Glutamatergic neuron (in vitro differentiated cells): ENCODE measurements at regions not wholly inside any gene's neighbourhood (a gene's known extent, or its start where the extent isn't known, plus 50 kb on each side); places are given as distances from the start of the nearest gene placed in this dataset.
"Not testable (repeated sequence)": the region's sequence is repeated elsewhere in the genome, so short reads cannot be mapped to it uniquely, and the experiment has no call there.

Experiments
- DNase-seq: peaks from one replicate; pipeline ENCODE4 v3.0.0; 2022
- H3K27ac Mint-ChIP-seq: one replicate; pipeline ENCODE4 v1.8.0; 2020; ENCODE audit warnings: mild to moderate bottlenecking, mixed read lengths, inconsistent platforms; ENCODE audit not compliant: unreplicated experiment
- H3K27me3 Mint-ChIP-seq: one replicate; pipeline ENCODE4 v1.8.0; 2020; ENCODE audit warnings: mild to moderate bottlenecking, moderate library complexity, mixed read lengths, inconsistent platforms; ENCODE audit not compliant: unreplicated experiment
- H3K36me3 Mint-ChIP-seq: one replicate; pipeline ENCODE4 v1.8.0; 2020; ENCODE audit warnings: mild to moderate bottlenecking, mixed read lengths, inconsistent platforms; ENCODE audit not compliant: unreplicated experiment
- H3K4me1 Mint-ChIP-seq: one replicate; pipeline ENCODE4 v1.8.0; 2020; ENCODE audit warnings: mild to moderate bottlenecking, low read depth, mixed read lengths, inconsistent platforms; ENCODE audit not compliant: unreplicated experiment
- H3K4me3 Mint-ChIP-seq: one replicate; pipeline ENCODE4 v1.8.0; 2020; ENCODE audit warnings: mild to moderate bottlenecking, mixed read lengths, inconsistent platforms; ENCODE audit not compliant: unreplicated experiment
- H3K9me3 Mint-ChIP-seq: one replicate; pipeline ENCODE4 v1.8.0; 2020; ENCODE audit warnings: mild to moderate bottlenecking, moderate library complexity, mixed read lengths, inconsistent platforms; ENCODE audit not compliant: unreplicated experiment
- CTCF ChIP-seq: fragments of 200-600 bp; sonication (generic); IDR thresholded peaks from one replicate; pipeline ENCODE4 v1.5.0; 2021; ENCODE audit not compliant: partially characterized antibody, unreplicated experiment

- H3K4me3 Mint-ChIP-seq: no peak overlapping the region
- peaks cover 6% of the 10 kb centered on the region for H3K9me3 Mint-ChIP-seq
- DNase-seq: no peak
- H3K27me3 Mint-ChIP-seq: peaks cover 2% of the 10 kb centered on the region
- H3K4me1 Mint-ChIP-seq: no peaks in the 10 kb centered on the region
- H3K27ac Mint-ChIP-seq: no peak overlapping the region
- peaks cover 10% of the 10 kb centered on the region for H3K36me3 Mint-ChIP-seq
- no peak for TF ChIP-seq CTCF
These were observed 198.2 kb upstream of the FOXK1 start for GRCh38 chr7:4483851-4484250.

DNA sequence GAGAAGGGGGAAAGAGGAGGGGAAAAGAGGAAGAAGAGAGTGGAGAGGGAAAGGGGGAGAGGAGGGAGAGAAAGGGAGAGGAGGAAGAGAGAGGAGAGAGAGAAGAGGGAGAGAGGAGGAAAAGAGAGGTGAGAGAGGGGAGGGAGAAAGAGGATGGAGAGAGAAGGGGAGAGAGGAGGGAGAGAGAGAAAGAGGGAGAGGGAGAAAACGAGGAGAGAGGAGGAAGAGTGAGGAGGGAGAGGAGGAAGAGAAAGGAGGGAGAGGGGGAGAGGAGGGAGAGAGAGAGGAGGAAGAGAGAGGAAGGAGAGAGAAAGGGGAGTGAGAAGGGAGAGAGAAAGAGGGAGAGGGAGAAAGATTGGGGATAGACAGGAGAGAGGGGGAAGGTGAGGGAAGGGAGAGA lies 197.6 kb upstream of the FOXK1 start:
- no peaks in the 10 kb centered on the region for H3K4me1 Mint-ChIP-seq
- H3K36me3 Mint-ChIP-seq: peaks cover 10% of the 10 kb centered on the region
- H3K4me3 Mint-ChIP-seq: no peak overlapping the region
- H3K9me3 Mint-ChIP-seq: peaks cover 6% of the 10 kb centered on the region
- peaks cover 2% of the 10 kb centered on the region for H3K27me3 Mint-ChIP-seq
- no peak for DNase-seq
- TF ChIP-seq CTCF: no peak
- no peak overlapping the region for H3K27ac Mint-ChIP-seq

- no peak overlapping the region for H3K4me3 Mint-ChIP-seq
- DNase-seq: no peak
- TF ChIP-seq CTCF: no peak
- no peaks in the 10 kb centered on the region for H3K4me1 Mint-ChIP-seq
- peaks cover 10% of the 10 kb centered on the region for H3K36me3 Mint-ChIP-seq
- H3K27ac Mint-ChIP-seq: no peak overlapping the region
- no peaks in the 10 kb centered on the region for H3K27me3 Mint-ChIP-seq
- peaks cover 6% of the 10 kb centered on the region for H3K9me3 Mint-ChIP-seq
These were observed 195.2 kb upstream of the FOXK1 start for GRCh38 chr7:4486907-4487306.

GRCh38 chr7:4496911-4497310 lies 185.2 kb upstream of the FOXK1 start:
- H3K9me3 Mint-ChIP-seq, DNase-seq, H3K27ac Mint-ChIP-seq: not testable (repeated sequence)

GRCh38 chr7:4500812-4501211 lies 181.3 kb upstream of the FOXK1 start:
- Mint-ChIP-seq H3K27me3 (no peaks in the 10 kb centered on the region), H3K4me3 (no peak overlapping the region), H3K4me1 (no peaks in the 10 kb centered on the region), H3K36me3 (peaks cover 14% of the 10 kb centered on the region), H3K27ac (no peak overlapping the region), H3K9me3 (peaks cover 7% of the 10 kb centered on the region)
- DNase-seq: no peak
- no peak for TF ChIP-seq CTCF

More at GRCh38 chr7:4496911-4497310, 185.2 kb upstream of the FOXK1 start:
- not testable (repeated sequence) for H3K4me1 Mint-ChIP-seq, H3K27me3 Mint-ChIP-seq, H3K4me3 Mint-ChIP-seq
- H3K36me3 Mint-ChIP-seq: peaks cover 14% of the 10 kb centered on the region

DNA sequence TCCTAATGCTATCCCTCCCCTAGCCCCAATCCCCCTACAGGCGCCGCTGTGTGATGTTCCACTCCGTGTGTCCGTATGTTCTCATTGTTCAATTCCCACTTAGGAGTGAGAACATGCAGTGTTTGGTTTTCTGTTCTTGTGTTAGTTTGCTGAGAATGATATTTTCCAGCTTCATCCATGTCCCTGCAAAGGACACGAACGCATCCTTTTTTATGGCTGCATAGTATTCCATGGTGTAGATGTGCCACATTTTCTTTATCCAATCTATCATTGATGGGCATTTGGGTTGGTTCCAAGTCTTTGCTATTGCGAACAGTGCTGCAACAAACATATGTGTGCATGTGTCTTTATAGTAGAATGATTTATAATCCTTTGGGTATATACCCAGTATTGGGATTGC lies 174.2 kb upstream of the FOXK1 start:
- not testable (repeated sequence) for DNase-seq, H3K9me3 Mint-ChIP-seq, H3K4me1 Mint-ChIP-seq, H3K27me3 Mint-ChIP-seq, H3K4me3 Mint-ChIP-seq, H3K36me3 Mint-ChIP-seq, H3K27ac Mint-ChIP-seq
